Effector memory CD4-positive, alpha-beta T cell (primary cell): ENCODE measurements at regions not wholly inside any gene's neighbourhood (a gene's known extent, or its start where the extent isn't known, plus 50 kb on each side); places are given as distances from the start of the nearest gene placed in this dataset.

Experiments
- DNase-seq, 3 donors: peaks; one replicate each; pipeline ENCODE4 v3.0.0-alpha.2; 2020
- H3K27ac ChIP-seq: 2 replicates; pipeline ENCODE4 v1.7.0; 2013; ENCODE audit warnings: mild to moderate bottlenecking, low read length, moderate library complexity; ENCODE audit not compliant: insufficient read depth, poor library complexity, severe bottlenecking
- H3K27me3 ChIP-seq: replicated peaks from 2 replicates; pipeline ENCODE4 v1.7.0; 2013; ENCODE audit warnings: mild to moderate bottlenecking, low read length; ENCODE audit not compliant: insufficient read depth, control insufficient read depth, poor library complexity, severe bottlenecking
- H3K36me3 ChIP-seq: 2 replicates; pipeline ENCODE4 v1.7.0; 2013; ENCODE audit warnings: mild to moderate bottlenecking, low read length, moderate library complexity; ENCODE audit not compliant: control insufficient read depth, insufficient read depth
- H3K4me1 ChIP-seq: 2 replicates; pipeline ENCODE4 v1.7.0; 2013; ENCODE audit warnings: low read length, mild to moderate bottlenecking; ENCODE audit not compliant: control insufficient read depth, insufficient read depth, poor library complexity, severe bottlenecking
- H3K4me3 ChIP-seq: 2 replicates; pipeline ENCODE4 v1.7.0; 2013; ENCODE audit warnings: low read length, low read depth, mild to moderate bottlenecking; ENCODE audit not compliant: insufficient read depth, poor library complexity, severe bottlenecking
- H3K9me3 ChIP-seq: 2 replicates; pipeline ENCODE4 v1.7.0; 2013; ENCODE audit warnings: mild to moderate bottlenecking, low read length, moderate library complexity; ENCODE audit not compliant: control insufficient read depth

DNA sequence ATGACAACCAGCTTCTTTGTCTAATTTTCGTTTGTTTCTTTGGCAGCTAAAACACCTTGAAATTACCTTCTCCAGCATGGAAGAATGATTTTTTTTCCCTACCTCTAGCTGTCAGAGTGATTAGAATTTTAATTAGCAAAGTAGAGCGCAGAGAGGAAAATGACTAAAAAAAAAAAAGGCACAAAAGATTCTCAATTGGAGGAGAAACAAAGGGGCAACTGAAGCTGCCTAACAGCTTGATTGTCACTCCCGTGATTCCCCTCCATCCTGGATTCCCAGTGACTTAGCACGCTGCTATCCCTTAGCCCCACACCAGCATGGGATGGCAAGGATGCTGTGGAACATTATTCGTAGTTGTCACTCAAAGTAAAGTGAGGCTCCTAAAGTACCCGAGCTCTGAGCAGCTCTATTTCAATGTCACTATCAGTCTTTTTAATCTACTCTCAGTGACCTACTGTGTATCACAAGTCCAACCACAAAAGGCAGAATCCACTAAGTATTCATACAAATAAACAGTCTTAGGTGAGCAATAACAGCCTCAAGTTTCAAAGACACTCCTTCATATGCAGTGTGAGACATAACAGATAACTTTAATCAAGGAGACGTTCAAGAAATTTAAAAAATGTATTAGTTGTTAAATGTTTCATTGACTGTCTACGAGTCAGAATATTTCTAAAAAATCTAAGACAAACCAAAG lies 710.0 kb upstream of the GRAMD2B start:
- Histone ChIP-seq H3K27ac (no peak overlapping the region), H3K9me3 (no peaks in the 10 kb centered on the region), H3K36me3 (no peaks in the 10 kb centered on the region), H3K4me3 (no peak overlapping the region), H3K4me1 (no peaks in the 10 kb centered on the region), H3K27me3 (no peaks in the 10 kb centered on the region)
- DNase-seq, result no peak

DNA sequence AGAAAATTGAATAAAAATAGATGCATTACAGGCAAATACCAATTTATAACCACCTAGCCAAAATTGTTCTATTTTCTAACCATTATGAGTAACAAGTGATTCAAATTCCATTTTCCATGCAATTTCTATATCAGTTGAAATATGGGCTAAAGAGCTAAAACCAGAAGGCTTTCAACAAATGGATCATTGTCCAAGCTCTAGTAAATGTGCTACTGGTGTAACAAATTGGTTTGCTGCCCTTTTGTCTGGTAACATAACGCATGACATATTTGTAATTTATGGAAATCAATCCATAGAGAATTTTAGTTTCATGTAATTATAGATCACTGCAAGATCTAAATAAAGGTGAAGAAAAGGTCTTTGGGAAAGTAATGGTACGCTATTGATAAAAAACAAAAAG lies 708.0 kb upstream of the GRAMD2B start:
- H3K9me3 ChIP-seq, result no peaks in the 10 kb centered on the region
- no peak for DNase-seq
- no peak overlapping the region for H3K27ac ChIP-seq
- H3K27me3 ChIP-seq, result no peaks in the 10 kb centered on the region
- no peaks in the 10 kb centered on the region for H3K4me1 ChIP-seq
- H3K4me3 ChIP-seq, result no peak overlapping the region
- H3K36me3 ChIP-seq, result no peaks in the 10 kb centered on the region

DNA sequence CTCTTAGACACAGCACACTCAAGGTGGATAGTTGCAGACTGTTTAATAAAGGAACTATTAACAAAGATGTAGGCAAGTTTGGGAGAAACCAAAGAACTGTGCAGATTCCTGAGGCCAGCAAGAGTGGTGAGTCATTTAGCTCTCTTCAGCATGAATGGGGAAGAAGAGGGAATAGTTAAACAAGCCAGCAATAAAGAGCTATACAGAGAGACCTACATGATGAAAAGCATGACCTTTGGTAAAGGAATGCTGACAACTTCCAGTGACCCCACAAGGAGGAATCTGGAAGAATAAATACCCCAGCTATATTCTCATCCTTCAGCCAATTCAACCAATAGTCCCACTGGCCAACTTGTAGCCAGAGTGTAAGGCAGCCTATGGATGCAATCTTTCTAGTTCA lies 706.0 kb upstream of the GRAMD2B start:
- H3K27me3 ChIP-seq, result no peaks in the 10 kb centered on the region
- no peaks in the 10 kb centered on the region for H3K4me1 ChIP-seq
- no peak for DNase-seq
- no peak overlapping the region for H3K4me3 ChIP-seq
- no peak overlapping the region for H3K27ac ChIP-seq
- no peaks in the 10 kb centered on the region for H3K36me3 ChIP-seq
- H3K9me3 ChIP-seq, result no peaks in the 10 kb centered on the region

DNA sequence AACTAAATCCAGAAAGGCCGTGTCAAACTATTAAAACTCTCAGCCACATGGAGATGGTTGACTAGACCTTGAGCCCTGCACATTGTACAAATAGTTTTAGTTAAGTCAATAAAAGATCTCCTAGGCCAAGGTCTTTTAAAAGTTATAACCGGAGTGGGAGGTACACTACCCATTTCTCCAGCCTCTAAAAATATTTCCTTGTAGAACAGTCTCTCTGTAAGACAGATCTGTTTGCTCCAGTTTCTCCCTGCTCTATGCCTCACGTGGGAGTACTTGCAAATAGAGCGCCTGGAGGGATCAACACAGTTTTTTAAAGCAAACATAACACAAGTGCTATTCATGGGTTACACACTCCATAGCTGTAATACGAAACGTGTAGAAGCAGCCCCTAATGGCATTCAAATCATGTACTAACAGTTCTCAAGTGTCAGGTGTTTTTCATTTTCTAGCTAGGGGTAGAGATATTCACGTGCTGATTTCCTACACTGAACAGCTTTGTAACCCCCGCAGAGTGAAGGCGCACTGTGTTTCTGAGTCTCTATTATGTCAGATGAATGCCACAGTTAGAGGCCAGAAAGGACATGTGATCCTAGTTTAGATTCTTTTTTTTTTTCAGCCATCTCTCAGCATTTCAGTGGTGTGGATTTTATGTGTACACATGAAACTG lies 703.4 kb upstream of the GRAMD2B start:
- H3K27ac ChIP-seq, result no peak overlapping the region
- no peaks in the 10 kb centered on the region for H3K9me3 ChIP-seq
- H3K4me1 ChIP-seq, result no peaks in the 10 kb centered on the region
- H3K36me3 ChIP-seq, result no peaks in the 10 kb centered on the region
- no peak overlapping the region for H3K4me3 ChIP-seq
- DNase-seq, result no peak
- H3K27me3 ChIP-seq, result no peaks in the 10 kb centered on the region

DNA sequence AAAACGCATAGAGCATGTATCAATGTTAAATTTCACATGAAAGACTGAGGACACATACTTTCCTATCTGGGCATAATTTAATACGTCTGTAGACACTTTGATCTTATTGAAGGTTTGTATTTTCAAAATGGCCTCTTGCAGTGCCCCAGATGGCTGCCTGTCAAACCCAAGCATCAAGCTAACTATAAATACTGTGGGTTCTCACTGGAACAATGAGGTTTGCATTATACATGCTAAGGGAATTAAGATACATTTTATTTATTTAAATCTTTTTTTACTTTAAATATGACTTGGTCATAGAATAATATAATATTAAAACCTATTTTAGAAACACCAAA lies 702.9 kb upstream of the GRAMD2B start:
- H3K9me3 ChIP-seq, result no peaks in the 10 kb centered on the region
- no peaks in the 10 kb centered on the region for H3K27me3 ChIP-seq
- no peak for DNase-seq
- no peak overlapping the region for H3K27ac ChIP-seq
- no peaks in the 10 kb centered on the region for H3K36me3 ChIP-seq
- H3K4me1 ChIP-seq, result no peaks in the 10 kb centered on the region
- H3K4me3 ChIP-seq, result no peak overlapping the region

DNA sequence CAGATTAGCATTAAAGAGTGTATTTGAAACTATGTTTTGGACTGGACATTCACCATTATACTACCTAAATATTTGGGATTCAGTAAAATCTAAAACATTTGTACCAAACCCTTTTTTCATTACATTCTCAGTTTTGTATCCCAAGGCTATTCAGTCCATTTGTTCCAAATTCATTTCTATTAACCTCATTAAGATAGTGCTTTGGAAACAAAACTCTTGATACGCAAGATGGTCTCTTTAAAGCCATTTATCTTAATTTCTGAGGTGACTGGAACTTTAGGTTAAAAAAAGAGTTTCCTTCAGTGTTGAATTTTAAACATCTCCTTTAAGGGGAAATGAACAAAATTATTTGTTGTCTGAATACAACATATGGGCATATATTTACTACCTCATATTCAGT lies 702.5 kb upstream of the GRAMD2B start:
- DNase-seq, result no peak
- Histone ChIP-seq H3K27me3 (no peaks in the 10 kb centered on the region), H3K27ac (no peak overlapping the region), H3K4me3 (no peak overlapping the region), H3K4me1 (no peaks in the 10 kb centered on the region), H3K36me3 (no peaks in the 10 kb centered on the region), H3K9me3 (no peaks in the 10 kb centered on the region)

DNA sequence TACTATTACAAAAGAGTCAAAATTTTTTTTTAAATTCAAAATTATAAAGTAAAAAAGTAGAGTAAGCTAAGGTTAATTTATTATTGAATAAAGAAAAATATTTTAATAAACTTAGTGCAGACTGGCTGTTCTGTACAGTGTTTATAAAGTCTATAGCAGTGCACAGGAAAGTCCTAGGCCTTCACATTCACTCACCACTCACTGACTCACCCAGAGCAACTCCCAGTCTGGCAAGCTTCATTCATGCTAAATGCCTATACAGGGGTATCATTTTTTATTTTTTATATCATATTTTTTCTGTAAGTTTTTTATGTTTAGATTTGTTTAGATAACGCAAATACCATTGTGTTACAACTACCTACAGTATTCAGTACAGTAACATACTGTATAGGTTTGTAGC lies 700.7 kb upstream of the GRAMD2B start:
- H3K27ac ChIP-seq, result no peak overlapping the region
- no peak overlapping the region for H3K4me3 ChIP-seq
- H3K27me3 ChIP-seq, result no peaks in the 10 kb centered on the region
- no peaks in the 10 kb centered on the region for H3K9me3 ChIP-seq
- DNase-seq, result no peak
- H3K4me1 ChIP-seq, result no peaks in the 10 kb centered on the region
- no peaks in the 10 kb centered on the region for H3K36me3 ChIP-seq

DNA sequence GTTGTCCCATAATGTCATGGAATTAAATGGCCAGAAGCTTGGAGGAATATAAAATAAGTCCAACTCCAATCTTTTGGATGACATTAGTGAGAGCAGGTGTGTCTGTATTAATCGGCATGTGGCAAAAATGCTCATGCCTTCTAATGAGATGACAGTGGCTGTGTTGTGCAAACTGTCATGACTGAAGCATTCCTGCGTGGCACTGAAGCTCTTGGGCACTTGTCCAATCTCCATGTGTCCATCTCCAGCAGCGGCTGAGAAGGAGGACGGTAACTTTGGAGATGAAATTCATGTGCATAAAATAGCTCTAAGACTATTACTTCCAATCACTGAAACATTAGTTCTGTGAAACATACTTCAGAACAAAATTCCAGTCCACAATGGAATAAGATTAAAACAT lies 697.5 kb upstream of the GRAMD2B start:
- H3K9me3 ChIP-seq, result no peaks in the 10 kb centered on the region
- H3K36me3 ChIP-seq, result no peaks in the 10 kb centered on the region
- H3K4me1 ChIP-seq, result no peaks in the 10 kb centered on the region
- no peaks in the 10 kb centered on the region for H3K27me3 ChIP-seq
- no peak overlapping the region for H3K4me3 ChIP-seq
- DNase-seq, result no peak
- no peak overlapping the region for H3K27ac ChIP-seq

DNA sequence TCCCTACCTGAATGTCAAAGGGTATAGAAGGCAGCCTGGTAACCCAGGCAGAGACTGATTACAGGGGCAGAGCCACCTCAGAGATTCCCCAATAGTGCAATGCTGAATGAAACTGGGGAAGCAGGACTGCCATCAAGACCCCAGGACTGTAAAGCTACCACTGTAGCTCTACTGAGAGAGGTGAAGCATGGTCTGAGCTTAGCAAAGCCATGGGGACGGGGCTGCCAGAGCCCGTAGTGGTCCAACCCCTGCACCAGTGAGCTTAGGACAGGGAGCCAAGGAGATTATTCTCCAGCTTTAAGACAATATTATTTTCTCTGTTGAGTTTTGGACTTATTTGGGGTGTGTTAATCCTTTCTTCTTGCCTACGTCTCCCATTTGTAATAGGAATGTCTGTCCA lies 679.3 kb upstream of the GRAMD2B start:
- Histone ChIP-seq H3K27ac (no peak overlapping the region), H3K4me1 (no peaks in the 10 kb centered on the region), H3K4me3 (no peak overlapping the region), H3K36me3 (no peaks in the 10 kb centered on the region), H3K27me3 (no peaks in the 10 kb centered on the region), H3K9me3 (no peaks in the 10 kb centered on the region)
- DNase-seq, result no peak

DNA sequence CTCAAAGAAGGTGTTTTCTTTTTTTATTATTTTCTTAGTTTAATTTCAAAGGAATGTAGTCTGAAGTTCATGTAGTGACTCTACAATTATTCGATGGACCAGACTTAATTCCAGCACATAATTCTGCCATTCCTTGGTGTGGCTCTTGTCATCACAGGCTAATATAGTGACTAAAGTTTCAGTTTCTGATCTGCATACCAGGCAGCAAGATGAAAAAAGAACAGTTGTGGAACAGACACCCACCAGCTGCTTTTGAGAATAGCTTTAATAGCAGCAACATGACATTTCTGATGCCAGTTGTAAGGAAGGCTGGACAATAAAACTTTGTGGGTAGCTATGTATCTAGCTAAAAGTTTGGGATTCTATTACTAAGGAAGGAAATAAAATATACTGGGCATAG lies 676.3 kb upstream of the GRAMD2B start:
- DNase-seq, result no peak
- H3K9me3 ChIP-seq, result no peaks in the 10 kb centered on the region
- H3K27ac ChIP-seq, result no peak overlapping the region
- no peak overlapping the region for H3K4me3 ChIP-seq
- no peaks in the 10 kb centered on the region for H3K4me1 ChIP-seq
- no peaks in the 10 kb centered on the region for H3K27me3 ChIP-seq
- no peaks in the 10 kb centered on the region for H3K36me3 ChIP-seq
